GM12875 (cell line): ENCODE measurements at regions not wholly inside any gene's neighbourhood (a gene's known extent, or its start where the extent isn't known, plus 50 kb on each side); places are given as distances from the start of the nearest gene placed in this dataset.

Experiments
- H3K4me3 ChIP-seq: one replicate; pipeline ENCODE4 v1.5.1; 2011; ENCODE audit warnings: low read depth, low read length, control low read depth
- CTCF ChIP-seq: IDR thresholded peaks from 2 replicates; pipeline ENCODE4 v1.5.1; 2011; ENCODE audit warnings: low read depth, mild to moderate bottlenecking, control low read depth, inconsistent platforms, low read length, moderate library complexity, borderline replicate concordance; ENCODE audit not compliant: insufficient read depth

GRCh38 chr2:239498981-239499634, 98.3 kb upstream of the HDAC4 start:
- no peak overlapping the region for H3K4me3 ChIP-seq
- no peak for TF ChIP-seq CTCF

- H3K4me3 ChIP-seq = no peak overlapping the region
- no peak for TF ChIP-seq CTCF
Observed at GRCh38 chr2:239498576-239498975, 97.8 kb upstream of the HDAC4 start.

GRCh38 chr2:239496700-239497099, 95.9 kb upstream of the HDAC4 start:
- no peak for TF ChIP-seq CTCF
- H3K4me3 ChIP-seq = no peak overlapping the region

GRCh38 chr2:239495791-239496233, 95.0 kb upstream of the HDAC4 start:
- no peak for TF ChIP-seq CTCF
- no peak overlapping the region for H3K4me3 ChIP-seq

- no peak overlapping the region for H3K4me3 ChIP-seq
- TF ChIP-seq CTCF = no peak
Observed at GRCh38 chr2:239495175-239495574, 94.4 kb upstream of the HDAC4 start.

GRCh38 chr2:239494578-239494977, 93.8 kb upstream of the HDAC4 start:
- TF ChIP-seq CTCF = no peak

GRCh38 chr2:239489481-239489880, 88.7 kb upstream of the HDAC4 start:
- no peak overlapping the region for H3K4me3 ChIP-seq
- no peak for TF ChIP-seq CTCF

More at GRCh38 chr2:239494578-239494977, 93.8 kb upstream of the HDAC4 start:
- no peak overlapping the region for H3K4me3 ChIP-seq
